IMR-90 (cell line): ENCODE measurements at regions not wholly inside any gene's neighbourhood (a gene's known extent, or its start where the extent isn't known, plus 50 kb on each side); places are given as distances from the start of the nearest gene placed in this dataset.

Source experiments
- CEBPB ChIP-seq: IDR thresholded peaks from 2 replicates; pipeline ENCODE4 v1.6.1; 2012; ENCODE audit warnings: low read depth, low read length, improper control_type of control experiment
- FOS ChIP-seq: fragments of 150-350 bp; IDR thresholded peaks from 2 replicates; pipeline ENCODE4 v1.6.1; 2016; ENCODE audit warnings: low read depth, low read length
- MAFK ChIP-seq: IDR thresholded peaks from 2 replicates; pipeline ENCODE4 v1.6.1; 2012; ENCODE audit warnings: low read depth, low read length, improper control_type of control experiment
- MXI1 ChIP-seq: IDR thresholded peaks from 2 replicates; pipeline ENCODE4 v1.6.1; 2012; ENCODE audit warnings: low read depth, mild to moderate bottlenecking, low read length, moderate library complexity, borderline replicate concordance
- POLR2A ChIP-seq: IDR thresholded peaks from 2 replicates; pipeline ENCODE4 v1.6.1; 2012; ENCODE audit warnings: mild to moderate bottlenecking, low read depth, low read length
- RAD21 ChIP-seq: IDR thresholded peaks from 2 replicates; pipeline ENCODE4 v1.6.1; 2012; ENCODE audit warnings: low read length, improper control_type of control experiment
- RFX5 ChIP-seq: IDR thresholded peaks from 2 replicates; pipeline ENCODE4 v1.8.0; 2012; ENCODE audit warnings: low read depth, mild to moderate bottlenecking, low read length, moderate library complexity
- SMC3 ChIP-seq: fragments of 150-350 bp; IDR thresholded peaks from 2 replicates; pipeline ENCODE4 v1.6.1; 2016; ENCODE audit warnings: low read depth, mild to moderate bottlenecking, antibody characterized with exemption, low read length, moderate library complexity
- TF ChIP-seq, protein P1 (sequence below): conservative IDR thresholded peaks from 2 replicates; pipeline ENCODE4 v1.5.1; 2012; ENCODE audit warnings: mild to moderate bottlenecking, low read depth, low read length, improper control_type of control experiment

DNA sequence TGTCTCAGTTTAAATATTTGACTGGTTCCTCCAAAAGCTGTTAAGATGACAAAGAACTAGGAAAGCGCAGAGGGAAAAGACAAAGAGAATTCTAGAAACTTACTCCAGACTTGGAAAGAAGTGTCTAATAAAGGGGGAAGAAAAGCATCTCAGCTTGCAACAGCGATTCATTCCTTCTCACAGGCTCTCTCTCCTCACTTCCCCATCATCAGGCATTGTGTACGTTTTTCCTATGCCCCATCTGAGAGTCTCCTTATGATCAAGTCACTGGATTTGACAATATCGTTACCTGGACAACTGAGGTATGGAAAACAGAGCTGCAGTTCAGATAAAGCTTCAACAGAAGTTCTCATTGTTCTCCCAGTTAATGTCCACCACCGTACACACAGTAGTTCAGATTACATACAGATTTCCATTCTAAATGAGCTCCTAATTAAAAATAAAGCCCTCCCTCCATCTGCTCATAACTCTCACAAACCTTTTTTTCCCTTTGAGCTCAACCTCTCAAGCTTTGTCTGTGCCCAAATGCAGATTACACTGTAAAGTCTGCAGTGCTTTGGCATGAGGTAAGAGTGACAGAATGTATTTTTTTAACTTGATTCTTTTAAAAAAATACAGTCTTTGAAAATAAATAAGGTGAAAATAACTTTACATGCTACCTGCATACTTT, 254.4 kb upstream of the THBS1 start:
- TF ChIP-seq POLR2A (no peak), RFX5 (no peak), MAFK (no peak), FOS (no peak), SMC3 (no peak), RAD21 (no peak), MXI1 (no peak), CEBPB (no peak)
- TF ChIP-seq, protein P1, sequence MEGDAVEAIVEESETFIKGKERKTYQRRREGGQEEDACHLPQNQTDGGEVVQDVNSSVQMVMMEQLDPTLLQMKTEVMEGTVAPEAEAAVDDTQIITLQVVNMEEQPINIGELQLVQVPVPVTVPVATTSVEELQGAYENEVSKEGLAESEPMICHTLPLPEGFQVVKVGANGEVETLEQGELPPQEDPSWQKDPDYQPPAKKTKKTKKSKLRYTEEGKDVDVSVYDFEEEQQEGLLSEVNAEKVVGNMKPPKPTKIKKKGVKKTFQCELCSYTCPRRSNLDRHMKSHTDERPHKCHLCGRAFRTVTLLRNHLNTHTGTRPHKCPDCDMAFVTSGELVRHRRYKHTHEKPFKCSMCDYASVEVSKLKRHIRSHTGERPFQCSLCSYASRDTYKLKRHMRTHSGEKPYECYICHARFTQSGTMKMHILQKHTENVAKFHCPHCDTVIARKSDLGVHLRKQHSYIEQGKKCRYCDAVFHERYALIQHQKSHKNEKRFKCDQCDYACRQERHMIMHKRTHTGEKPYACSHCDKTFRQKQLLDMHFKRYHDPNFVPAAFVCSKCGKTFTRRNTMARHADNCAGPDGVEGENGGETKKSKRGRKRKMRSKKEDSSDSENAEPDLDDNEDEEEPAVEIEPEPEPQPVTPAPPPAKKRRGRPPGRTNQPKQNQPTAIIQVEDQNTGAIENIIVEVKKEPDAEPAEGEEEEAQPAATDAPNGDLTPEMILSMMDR: no peak
